ENCODE measurements at regions not wholly inside any gene's neighbourhood (a gene's known extent, or its start where the extent isn't known, plus 50 kb on each side); places are given as distances from the start of the nearest gene placed in this dataset.

DNA sequence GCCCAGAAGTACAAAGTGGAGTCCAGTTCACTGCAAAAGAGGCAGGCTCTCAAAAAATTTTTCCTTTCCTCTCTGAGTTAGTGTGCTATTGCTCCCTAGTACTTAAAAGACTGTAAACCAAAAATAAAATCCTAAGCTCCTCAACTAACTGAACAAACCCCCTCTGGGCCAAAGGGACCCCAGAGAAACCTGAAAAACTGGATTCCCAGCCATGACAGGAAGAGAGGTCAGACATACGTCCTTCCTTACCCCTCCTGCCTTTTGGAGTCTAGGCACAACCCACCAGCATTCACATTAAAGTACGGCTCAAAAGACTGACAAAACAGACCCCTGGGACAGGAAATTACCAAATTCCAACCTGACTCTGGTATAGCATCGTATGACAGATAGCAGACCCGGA is 957.9 kb upstream of the PRKX start:
- Histone ChIP-seq H3K27me3 (replicated peaks in 1 of 2; ENCODE audit: control insufficient read depth in 2 of 2, insufficient read depth in 2 of 2, low read length in 1 of 2) (no peaks in the 10 kb centered on the region), H3K4me1 (ENCODE audit: control insufficient read depth, insufficient read depth, low read length) (no peaks in the 10 kb centered on the region), H2AFZ (ENCODE audit: control insufficient read depth, low read depth, low read length) (no peak overlapping the region), H3K9ac (ENCODE audit: control insufficient read depth, insufficient read depth, low read length) (no peak overlapping the region), H3K79me2 (ENCODE audit: control insufficient read depth, insufficient read depth, low read length) (no peaks in the 10 kb centered on the region), H3K4me3 (no peak overlapping the region), H3K9me3 (replicated peaks; ENCODE audit: control insufficient read depth, insufficient read depth, low read length) (no peaks in the 10 kb centered on the region), H3K4me2 (ENCODE audit: control insufficient read depth, insufficient read depth) (no peak overlapping the region), H3K27ac (ENCODE audit: control insufficient read depth, insufficient read depth) (no peak overlapping the region), H3K36me3 (ENCODE audit: control insufficient read depth in 2 of 2, insufficient read depth in 2 of 2, low read length in 1 of 2) (no peaks in the 10 kb centered on the region), H4K20me1 (ENCODE audit: control insufficient read depth, insufficient read depth) (no peaks in the 10 kb centered on the region)
- POLR2A ChIA-PET = no interaction called here
- SMC1A ChIA-PET (ENCODE audit: uncharacterized antibody, unreplicated experiment) = no interaction called here
- ATAC-seq = no peak
- 9% methylated on average over 4 of the region's 4 CpGs for WGBS (ENCODE audit: insufficient coverage, insufficient replicate concordance, low lambda C conversion rate, missing lambda C conversion rate)
- FAIRE-seq = no peak
- RAD21 ChIA-PET (ENCODE audit: unreplicated experiment) = no interaction called here
- in situ Hi-C loops (cut with MboI) (no loop called here), intact Hi-C loops (cut with micrococcal nuclease; ENCODE audit: unreplicated experiment) (no loop called here)
- no TSS peak for BruUV-seq (replicated peaks)
- no peak for DNase-seq (ENCODE audit: low read depth, low spot score)
- CTCF ChIA-PET = no interaction called here
- TF ChIP-seq RELB (IDR thresholded peaks at IDR 0.05; ENCODE audit: low read depth) (no peak), GATAD2B (conservative IDR thresholded peaks at IDR 0.05; ENCODE audit: low read depth) (no peak), ZBTB11 (CRISPR knock-in tag; IDR thresholded peaks at IDR 0.05) (no peak), JUND (IDR thresholded peaks at IDR 0.05; ENCODE audit: low read depth, low read length) (no peak), CHD4 (IDR thresholded peaks at IDR 0.05) (no peak), NR2C1 (IDR thresholded peaks at IDR 0.05) (no peak), BHLHE40 (IDR thresholded peaks at IDR 0.05; ENCODE audit: borderline replicate concordance in 1 of 2, low read depth in 2 of 2, low read length in 1 of 2) (no peak), RUNX3 (IDR thresholded peaks at IDR 0.05; ENCODE audit: low read length) (no peak), TCF3 (IDR thresholded peaks at IDR 0.05; ENCODE audit: borderline replicate concordance, insufficient read depth, low read depth, low read length) (no peak), EP300 (IDR thresholded peaks at IDR 0.05; ENCODE audit: borderline replicate concordance in 1 of 2, control insufficient read depth in 1 of 2, low read depth in 2 of 2, low read length in 2 of 2) (no peak), SP1 (IDR thresholded peaks at IDR 0.05; ENCODE audit: low read depth, low read length) (no peak), ZNF687 (IDR thresholded peaks at IDR 0.05) (no peak), ATF7 (IDR thresholded peaks at IDR 0.05; ENCODE audit: low read depth) (no peak), CREB1 (IDR thresholded peaks at IDR 0.05; ENCODE audit: low read depth) (no peak)
- TF ChIP-seq, protein P1, sequence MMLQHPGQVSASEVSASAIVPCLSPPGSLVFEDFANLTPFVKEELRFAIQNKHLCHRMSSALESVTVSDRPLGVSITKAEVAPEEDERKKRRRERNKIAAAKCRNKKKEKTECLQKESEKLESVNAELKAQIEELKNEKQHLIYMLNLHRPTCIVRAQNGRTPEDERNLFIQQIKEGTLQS (IDR thresholded peaks at IDR 0.05; ENCODE audit: borderline replicate concordance, extremely low read depth, low read depth, low read length) = no peak

Measured in GM12878 (cell line).